ENCODE measurements at regions not wholly inside any gene's neighbourhood (a gene's known extent, or its start where the extent isn't known, plus 50 kb on each side); places are given as distances from the start of the nearest gene placed in this dataset.

DNA sequence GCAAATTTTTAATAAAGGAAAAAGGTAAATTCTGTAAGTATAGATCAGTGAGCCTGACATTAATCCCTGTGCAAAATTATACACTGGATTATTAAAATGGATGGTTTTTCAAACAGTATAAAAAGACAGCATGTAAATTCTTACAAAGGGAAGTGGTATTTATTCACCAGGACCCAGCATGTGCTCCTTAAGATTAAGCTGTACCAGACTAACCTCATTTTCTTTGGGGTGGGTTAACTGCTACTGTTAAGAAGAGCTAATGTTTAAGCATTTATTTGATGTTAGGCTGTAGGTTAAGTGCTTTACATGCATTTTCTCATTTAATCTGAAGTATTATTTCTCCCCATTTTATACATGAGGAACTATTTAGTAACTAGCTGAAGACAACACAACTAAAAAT, 60.3 kb upstream of the RFX3 start (continued):
- no peak for TF ChIP-seq MTA3 (IDR thresholded peaks at IDR 0.05; ENCODE audit: borderline replicate concordance, low read length)
- TF ChIP-seq, protein P1, sequence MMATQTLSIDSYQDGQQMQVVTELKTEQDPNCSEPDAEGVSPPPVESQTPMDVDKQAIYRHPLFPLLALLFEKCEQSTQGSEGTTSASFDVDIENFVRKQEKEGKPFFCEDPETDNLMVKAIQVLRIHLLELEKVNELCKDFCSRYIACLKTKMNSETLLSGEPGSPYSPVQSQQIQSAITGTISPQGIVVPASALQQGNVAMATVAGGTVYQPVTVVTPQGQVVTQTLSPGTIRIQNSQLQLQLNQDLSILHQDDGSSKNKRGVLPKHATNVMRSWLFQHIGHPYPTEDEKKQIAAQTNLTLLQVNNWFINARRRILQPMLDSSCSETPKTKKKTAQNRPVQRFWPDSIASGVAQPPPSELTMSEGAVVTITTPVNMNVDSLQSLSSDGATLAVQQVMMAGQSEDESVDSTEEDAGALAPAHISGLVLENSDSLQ (IDR thresholded peaks at IDR 0.05), result no peak

DNA sequence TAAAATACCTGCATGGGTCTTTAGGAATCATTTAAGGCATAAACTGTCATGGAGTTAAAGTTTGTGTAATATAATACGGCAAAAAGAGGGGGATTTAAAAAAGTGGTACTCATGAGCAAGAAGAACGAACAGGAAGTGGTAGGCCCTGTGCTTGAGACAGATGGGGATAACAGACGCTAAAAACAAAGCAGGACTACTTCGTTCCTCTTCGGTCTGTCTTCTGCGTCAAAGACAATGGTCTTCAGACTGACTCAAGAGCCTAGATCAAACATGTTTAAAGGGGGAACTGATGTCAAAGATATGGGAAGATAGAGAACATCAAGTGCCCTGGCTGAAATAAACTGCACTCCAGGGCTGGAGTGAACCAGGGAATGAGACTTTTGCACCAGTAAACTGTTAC, 59.8 kb upstream of the RFX3 start:
- no peak overlapping the region for H3K4me2 ChIP-seq (ENCODE audit: control insufficient read depth, insufficient read depth)
- POLR2A ChIA-PET, result no interaction called here
- H2AFZ ChIP-seq (ENCODE audit: control insufficient read depth, low read depth, low read length), result no peak overlapping the region
- 94% methylated on average over 6 of the region's 6 CpGs for WGBS (ENCODE audit: insufficient coverage, insufficient replicate concordance, low lambda C conversion rate, missing lambda C conversion rate)
- intact Hi-C loops (cut with micrococcal nuclease; ENCODE audit: unreplicated experiment), result no loop called here
- H4K20me1 ChIP-seq (ENCODE audit: control insufficient read depth, insufficient read depth), result no peaks in the 10 kb centered on the region
- no TSS peak for BruUV-seq (replicated peaks)
- in situ Hi-C loops (cut with MboI), result no loop called here
- DNase-seq (ENCODE audit: low read depth, low spot score) (no peak), FAIRE-seq (no peak), ATAC-seq (no peak)
- no peak overlapping the region for H3K9ac ChIP-seq (ENCODE audit: control insufficient read depth, insufficient read depth, low read length)
- SMC1A ChIA-PET (ENCODE audit: uncharacterized antibody, unreplicated experiment), result no interaction called here
- CTCF ChIA-PET, result no interaction called here
- H3K79me2 ChIP-seq (ENCODE audit: control insufficient read depth, insufficient read depth, low read length), result no peaks in the 10 kb centered on the region
- no peaks in the 10 kb centered on the region for H3K36me3 ChIP-seq (ENCODE audit: control insufficient read depth in 2 of 2, insufficient read depth in 2 of 2, low read length in 1 of 2)
- no peaks in the 10 kb centered on the region for H3K27me3 ChIP-seq (replicated peaks in 1 of 2; ENCODE audit: control insufficient read depth in 2 of 2, insufficient read depth in 2 of 2, low read length in 1 of 2)
- TF ChIP-seq BRCA1 (IDR thresholded peaks at IDR 0.05; ENCODE audit: low read depth, low read length) (no peak), ZNF622 (IDR thresholded peaks at IDR 0.05) (no peak), ZNF24 (IDR thresholded peaks at IDR 0.05) (no peak), MXI1 (IDR thresholded peaks at IDR 0.05; ENCODE audit: low read depth, low read length) (no peak), ZZZ3 (IDR thresholded peaks at IDR 0.05; ENCODE audit: control insufficient read depth, insufficient read length, low read depth) (no peak), BMI1 (IDR thresholded peaks at IDR 0.05; ENCODE audit: borderline replicate concordance) (no peak), NR2C2 (IDR thresholded peaks at IDR 0.05; ENCODE audit: borderline replicate concordance, control insufficient read depth, insufficient read length, low read depth) (no peak), SMAD1 (IDR thresholded peaks at IDR 0.05; ENCODE audit: low read depth, partially characterized antibody) (no peak)
- no peak overlapping the region for H3K4me3 ChIP-seq
- no peak overlapping the region for H3K27ac ChIP-seq (ENCODE audit: control insufficient read depth, insufficient read depth)
- RAD21 ChIA-PET (ENCODE audit: unreplicated experiment), result no interaction called here
- H3K9me3 ChIP-seq (replicated peaks; ENCODE audit: control insufficient read depth, insufficient read depth, low read length), result no peaks in the 10 kb centered on the region; the same call in 1 of the 3 replicates
- H3K4me1 ChIP-seq (ENCODE audit: control insufficient read depth, insufficient read depth, low read length), result no peaks in the 10 kb centered on the region
